Activated CD8-positive, alpha-beta T cell treated with anti-CD3 and anti-CD28 coated beads for 36 hours (primary cell): ENCODE measurements at regions not wholly inside any gene's neighbourhood (a gene's known extent, or its start where the extent isn't known, plus 50 kb on each side); places are given as distances from the start of the nearest gene placed in this dataset.

Experiments used
- ATAC-seq: fragments of 200-7000 bp; cut with Tn5 transposase; one replicate; pipeline ENCODE4 v1.10.0; 2021; ENCODE audit warnings: mild to moderate bottlenecking, moderate library complexity
- CTCF ChIA-PET: fragments of 350-600 bp; sonication (Branson Sonifier 250); formaldehyde crosslinking; loops from one replicate; lab custom pipeline; 2021; ENCODE audit warnings: antibody characterized with exemption; lab: Charles Lee
- POLR2A ChIA-PET: fragments of 350-600 bp; sonication (Branson Sonifier 250); formaldehyde crosslinking; loops from one replicate; lab custom pipeline; 2021; ENCODE audit warnings: antibody characterized with exemption; lab: Charles Lee
- DNase-seq: peaks from one replicate; pipeline ENCODE4 v3.0.0-alpha.2; 2020
- H3K27ac Mint-ChIP-seq: one replicate; pipeline ENCODE4 v1.8.0; 2021; ENCODE audit warnings: mild to moderate bottlenecking, mixed read lengths
- H3K27me3 Mint-ChIP-seq: one replicate; pipeline ENCODE4 v1.8.0; 2021; ENCODE audit warnings: mixed read lengths
- H3K36me3 Mint-ChIP-seq: one replicate; pipeline ENCODE4 v1.8.0; 2021; ENCODE audit warnings: low read depth, mixed read lengths
- H3K4me1 Mint-ChIP-seq: one replicate; pipeline ENCODE4 v1.8.0; 2021; ENCODE audit warnings: low read depth, mixed read lengths
- H3K4me3 Mint-ChIP-seq: one replicate; pipeline ENCODE4 v1.8.0; 2021; ENCODE audit warnings: mild to moderate bottlenecking, moderate library complexity, mixed read lengths
- H3K9me3 Mint-ChIP-seq: one replicate; pipeline ENCODE4 v1.8.0; 2021; ENCODE audit warnings: mixed read lengths
- CTCF ChIP-seq: fragments of 200-600 bp; IDR thresholded peaks from one replicate; pipeline ENCODE4 v1.8.0; 2022; ENCODE audit warnings: antibody characterized with exemption, mild to moderate bottlenecking
- intact Hi-C: fragments of 100-400 bp; cut with micrococcal nuclease; formaldehyde crosslinking; loops from one replicate; pipeline ENCODE4 v1.10.0; 2022

DNA sequence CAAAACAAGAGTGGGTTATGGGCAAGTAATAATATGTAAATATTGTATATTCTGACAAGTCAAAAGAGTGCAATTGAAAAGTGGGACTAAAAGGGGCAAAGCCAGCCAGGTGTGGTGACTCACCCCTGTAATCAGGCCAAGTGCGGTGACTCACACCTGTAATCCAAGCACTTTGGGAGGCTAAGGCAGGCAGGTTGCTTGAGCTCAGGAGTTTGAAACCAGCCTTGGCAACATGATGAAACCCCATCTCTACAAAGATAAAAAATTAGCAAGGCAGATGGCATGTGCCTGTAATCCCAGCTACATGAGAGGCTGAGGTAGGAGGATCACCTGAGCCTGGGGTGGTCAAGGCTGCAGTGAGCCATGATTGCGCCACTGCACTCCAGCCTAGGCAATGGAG, 304.0 kb downstream of the HHIPL2 start:
- POLR2A ChIA-PET: no interaction called here
- no peaks in the 10 kb centered on the region for H3K27me3 Mint-ChIP-seq
- intact Hi-C loops: no loop called here
- no peaks in the 10 kb centered on the region for H3K9me3 Mint-ChIP-seq
- H3K27ac Mint-ChIP-seq: no peak overlapping the region
- no peak for TF ChIP-seq CTCF
- DNase-seq (peak; percentile 8), ATAC-seq (no peak)
- H3K4me1 Mint-ChIP-seq: no peaks in the 10 kb centered on the region
- no peaks in the 10 kb centered on the region for H3K36me3 Mint-ChIP-seq
- CTCF ChIA-PET: no interaction called here
- H3K4me3 Mint-ChIP-seq: no peak overlapping the region

GRCh38 chr1:222242492-222242891, 305.4 kb downstream of the HHIPL2 start:
- ATAC-seq (no peak), DNase-seq (no peak)
- CTCF ChIA-PET: no interaction called here
- Mint-ChIP-seq H3K4me3 (no peak overlapping the region), H3K27me3 (no peaks in the 10 kb centered on the region), H3K36me3 (no peaks in the 10 kb centered on the region), H3K27ac (no peak overlapping the region), H3K9me3 (no peaks in the 10 kb centered on the region), H3K4me1 (no peaks in the 10 kb centered on the region)
- intact Hi-C loops: no loop called here
- POLR2A ChIA-PET: no interaction called here
- no peak for TF ChIP-seq CTCF

- H3K36me3 Mint-ChIP-seq: no peaks in the 10 kb centered on the region
- H3K27ac Mint-ChIP-seq: no peak overlapping the region
- ChIA-PET CTCF (no interaction called here), POLR2A (no interaction called here)
- H3K4me3 Mint-ChIP-seq: no peak overlapping the region
- intact Hi-C loops: no loop called here
- DNase-seq: no peak
- TF ChIP-seq CTCF: no peak
- no peaks in the 10 kb centered on the region for H3K27me3 Mint-ChIP-seq
- no peaks in the 10 kb centered on the region for H3K4me1 Mint-ChIP-seq
- no peaks in the 10 kb centered on the region for H3K9me3 Mint-ChIP-seq
- ATAC-seq: no peak
These were observed 306.5 kb downstream of the HHIPL2 start for GRCh38 chr1:222241410-222241809.

DNA sequence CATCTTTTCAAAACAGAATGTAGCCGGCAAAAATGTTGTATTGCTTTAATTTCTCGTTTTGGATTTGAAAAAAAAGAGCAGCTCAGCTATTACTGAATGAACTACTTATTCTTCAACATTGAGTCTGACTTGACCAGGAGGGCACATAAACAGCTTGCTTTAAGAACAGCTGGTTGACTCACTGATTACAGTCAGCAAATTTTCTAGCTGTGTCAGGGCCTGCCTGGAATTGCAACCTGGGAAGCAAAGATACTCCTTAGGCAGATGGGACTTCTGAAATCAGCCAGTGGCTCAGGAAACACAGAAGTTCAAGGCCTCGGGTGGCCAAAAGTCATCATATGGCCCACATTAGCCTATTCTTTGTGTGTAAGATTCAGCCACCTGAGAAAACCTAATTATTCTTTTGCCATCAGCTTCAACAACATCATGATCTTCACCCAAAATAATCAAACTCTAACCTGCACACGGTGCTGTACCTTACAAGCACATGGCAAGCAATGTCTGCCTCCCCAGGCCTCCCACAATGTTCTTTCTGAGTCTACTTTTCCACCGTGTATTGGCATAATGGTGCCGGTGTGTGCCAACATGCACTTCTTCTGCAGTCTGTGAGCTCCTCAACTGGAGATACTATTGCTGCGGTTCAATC, 307.2 kb downstream of the HHIPL2 start:
- H3K4me3 Mint-ChIP-seq: no peak overlapping the region
- ChIA-PET CTCF (no interaction called here), POLR2A (no interaction called here)

GRCh38 chr1:222239130-222239529, 308.8 kb downstream of the HHIPL2 start:
- Mint-ChIP-seq H3K9me3 (no peaks in the 10 kb centered on the region), H3K27ac (no peak overlapping the region), H3K27me3 (no peaks in the 10 kb centered on the region), H3K4me1 (no peaks in the 10 kb centered on the region), H3K4me3 (no peak overlapping the region), H3K36me3 (no peaks in the 10 kb centered on the region)
- ChIA-PET POLR2A (no interaction called here), CTCF (no interaction called here)
- no peak for TF ChIP-seq CTCF
- DNase-seq (no peak), ATAC-seq (no peak)
- intact Hi-C loops: no loop called here

More for the DNA sequence above, 307.2 kb downstream of the HHIPL2 start:
- no peak for TF ChIP-seq CTCF
- Mint-ChIP-seq H3K9me3 (no peaks in the 10 kb centered on the region), H3K27me3 (no peaks in the 10 kb centered on the region), H3K36me3 (no peaks in the 10 kb centered on the region), H3K27ac (no peak overlapping the region), H3K4me1 (no peaks in the 10 kb centered on the region)
- ATAC-seq: no peak
- no peak for DNase-seq
- intact Hi-C loops: no loop called here
